GM13976 (cell line): ENCODE measurements at regions not wholly inside any gene's neighbourhood (a gene's known extent, or its start where the extent isn't known, plus 50 kb on each side); places are given as distances from the start of the nearest gene placed in this dataset.

Experiments
- DNase-seq: peaks from one replicate; pipeline ENCODE4 v3.0.0; 2012; ENCODE audit warnings: low spot score
- in situ Hi-C: fragments of 300-500 bp; cut with MboI; formaldehyde crosslinking; loops from one replicate; pipeline ENCODE4 v1.12.0; 2022; ENCODE audit warnings: low sequenced_read_pairs, mixed read lengths, inconsistent platforms; ENCODE audit not compliant: unreplicated experiment
- TF ChIP-seq, protein P1 (sequence below): IDR thresholded peaks from 2 replicates; pipeline ENCODE4 v1.5.1; 2012; ENCODE audit warnings: borderline replicate concordance, mild to moderate bottlenecking; ENCODE audit not compliant: insufficient read depth; ENCODE audit errors: extremely low read depth, missing control alignments, control extremely low read depth

DNA sequence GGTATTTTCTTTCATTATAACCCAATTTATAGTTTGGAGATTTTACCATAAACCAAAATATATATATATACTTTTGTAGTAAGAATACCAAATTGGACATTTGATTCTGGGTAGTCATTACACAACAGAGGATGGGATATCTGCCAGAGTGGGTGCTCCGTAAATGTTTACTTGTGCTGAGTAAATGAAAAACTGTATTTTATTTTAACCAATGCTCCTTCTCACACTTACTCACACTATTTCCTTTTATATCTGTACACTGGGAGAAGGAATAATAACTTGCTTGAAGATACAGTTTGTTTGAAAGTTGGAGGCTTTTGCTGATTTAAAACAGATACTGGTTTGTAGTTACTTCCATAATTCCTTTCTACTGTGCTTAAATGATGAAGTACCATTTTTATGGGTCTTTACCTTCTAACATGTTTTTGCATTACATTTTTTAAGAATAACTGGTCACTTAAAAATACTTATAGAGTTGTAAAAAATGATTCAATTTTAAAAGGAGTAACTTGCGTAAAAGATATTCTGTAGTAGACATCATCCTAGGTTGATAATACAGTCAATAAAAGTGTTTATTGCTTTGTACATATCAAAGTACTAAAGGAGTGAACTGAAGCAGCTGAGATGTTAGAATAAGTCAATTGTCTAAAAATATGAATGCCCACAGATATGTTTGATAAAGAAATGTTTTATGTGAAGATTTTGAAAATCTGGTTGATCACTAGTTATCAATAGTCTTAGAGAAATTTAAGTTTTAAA lies 411.7 kb downstream of the UTRN start:
- TF ChIP-seq, protein P1, sequence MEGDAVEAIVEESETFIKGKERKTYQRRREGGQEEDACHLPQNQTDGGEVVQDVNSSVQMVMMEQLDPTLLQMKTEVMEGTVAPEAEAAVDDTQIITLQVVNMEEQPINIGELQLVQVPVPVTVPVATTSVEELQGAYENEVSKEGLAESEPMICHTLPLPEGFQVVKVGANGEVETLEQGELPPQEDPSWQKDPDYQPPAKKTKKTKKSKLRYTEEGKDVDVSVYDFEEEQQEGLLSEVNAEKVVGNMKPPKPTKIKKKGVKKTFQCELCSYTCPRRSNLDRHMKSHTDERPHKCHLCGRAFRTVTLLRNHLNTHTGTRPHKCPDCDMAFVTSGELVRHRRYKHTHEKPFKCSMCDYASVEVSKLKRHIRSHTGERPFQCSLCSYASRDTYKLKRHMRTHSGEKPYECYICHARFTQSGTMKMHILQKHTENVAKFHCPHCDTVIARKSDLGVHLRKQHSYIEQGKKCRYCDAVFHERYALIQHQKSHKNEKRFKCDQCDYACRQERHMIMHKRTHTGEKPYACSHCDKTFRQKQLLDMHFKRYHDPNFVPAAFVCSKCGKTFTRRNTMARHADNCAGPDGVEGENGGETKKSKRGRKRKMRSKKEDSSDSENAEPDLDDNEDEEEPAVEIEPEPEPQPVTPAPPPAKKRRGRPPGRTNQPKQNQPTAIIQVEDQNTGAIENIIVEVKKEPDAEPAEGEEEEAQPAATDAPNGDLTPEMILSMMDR: no peak
- DNase-seq: no peak
- in situ Hi-C loops: no loop called here

DNA sequence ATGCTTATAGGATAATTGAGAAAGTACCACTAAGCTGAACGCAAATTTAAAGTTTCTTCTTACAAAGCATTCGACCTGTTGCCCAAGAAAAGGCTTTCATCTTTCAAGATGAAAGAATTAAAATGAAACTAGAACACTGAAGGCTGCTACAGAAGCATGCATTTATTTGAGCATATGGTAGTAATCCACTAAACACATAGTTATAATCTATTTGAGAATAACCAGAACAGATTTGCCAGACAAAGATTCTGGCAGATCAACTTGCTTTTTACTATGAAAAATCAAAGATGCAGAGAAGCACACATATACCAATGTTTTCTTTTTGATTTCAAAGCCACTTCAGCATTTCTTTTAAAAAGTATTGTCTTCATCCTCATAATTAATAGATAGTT lies 412.2 kb downstream of the UTRN start:
- in situ Hi-C loops: no loop called here
- TF ChIP-seq, protein P1: no peak
- DNase-seq: no peak

DNA sequence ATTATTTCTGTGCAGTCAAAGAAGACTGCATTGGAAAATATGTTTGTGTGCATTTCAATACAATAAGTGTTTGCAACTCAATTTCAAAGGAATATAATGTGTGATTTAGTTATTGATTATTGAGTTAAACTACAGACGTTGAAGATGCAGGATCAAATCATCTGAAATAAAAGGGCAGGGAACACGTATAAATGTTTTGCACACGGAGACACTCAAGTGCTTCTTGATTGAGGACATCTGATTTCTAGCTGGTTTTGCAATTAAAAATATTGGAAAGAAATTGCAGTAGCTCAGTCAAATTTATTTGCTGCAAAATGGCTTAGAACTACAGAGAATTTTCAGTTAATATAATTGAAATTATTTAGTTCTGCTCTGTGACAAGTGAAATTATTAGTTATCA lies 412.7 kb downstream of the UTRN start:
- in situ Hi-C loops: no loop called here
- TF ChIP-seq, protein P1: no peak
- DNase-seq: no peak

DNA sequence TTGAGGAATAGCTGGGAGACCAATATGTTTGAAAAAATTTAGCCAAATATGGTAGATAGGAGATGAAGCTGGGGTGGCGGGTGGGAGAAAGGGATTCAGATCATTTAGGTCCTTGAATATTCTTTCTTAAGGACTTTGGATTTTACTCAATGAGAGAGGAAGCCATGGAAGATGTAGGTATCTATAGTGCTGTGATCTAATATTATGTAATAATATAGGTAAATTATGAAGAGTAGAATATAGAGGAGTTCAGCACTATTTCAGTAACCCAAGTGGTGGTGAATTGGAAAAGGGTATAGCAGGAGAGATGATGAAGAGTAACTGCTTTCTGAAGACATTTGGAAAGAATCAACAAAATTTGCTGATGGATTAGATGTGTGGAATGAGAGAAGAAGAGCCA lies 417.6 kb downstream of the UTRN start:
- DNase-seq: no peak
- TF ChIP-seq, protein P1: no peak
- in situ Hi-C loops: no loop called here

DNA sequence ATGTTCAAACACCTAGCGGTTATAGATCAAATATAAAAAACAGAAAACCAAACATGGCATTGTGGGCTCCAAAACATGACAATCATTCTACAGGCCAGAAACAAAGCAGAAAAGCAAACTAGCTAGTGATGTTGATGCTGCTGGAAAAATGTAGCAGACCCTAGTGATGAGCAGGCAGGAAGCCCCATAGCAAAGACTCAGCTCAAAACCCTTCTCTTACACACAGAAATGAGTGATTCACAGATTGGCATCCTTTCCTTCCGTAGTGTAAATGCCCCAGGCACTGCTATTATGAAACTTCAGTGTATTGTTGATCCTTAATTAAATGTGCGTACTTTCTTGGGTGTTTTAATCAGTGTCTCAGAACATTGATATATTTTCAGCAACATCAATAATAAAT lies 425.1 kb downstream of the UTRN start:
- in situ Hi-C loops: no loop called here
- TF ChIP-seq, protein P1: no peak

DNA sequence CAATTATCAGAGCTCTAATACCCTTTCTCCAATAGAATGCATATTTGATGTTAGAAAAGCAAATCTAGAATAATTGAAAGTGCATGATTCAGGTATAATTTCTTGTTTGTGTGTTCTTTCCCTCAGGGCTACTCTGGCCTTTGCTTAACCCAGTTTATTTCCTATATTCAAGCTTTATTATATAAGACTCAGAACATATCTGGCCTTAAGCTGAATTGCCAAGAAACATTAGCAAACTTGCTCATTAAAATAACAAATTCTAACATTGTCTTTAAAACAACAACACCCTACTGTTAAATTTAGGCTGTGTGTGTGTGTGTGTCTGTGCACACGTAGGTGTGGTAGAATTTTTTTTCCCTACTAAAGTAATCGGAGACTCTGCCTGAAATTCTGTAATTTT lies 426.5 kb downstream of the UTRN start:
- TF ChIP-seq, protein P1: no peak
- in situ Hi-C loops: no loop called here

More for the DNA sequence above, 425.1 kb downstream of the UTRN start:
- DNase-seq: no peak

More for the DNA sequence above, 426.5 kb downstream of the UTRN start:
- no peak for DNase-seq
